GM19438 (cell line): ENCODE measurements at regions not wholly inside any gene's neighbourhood (a gene's known extent, or its start where the extent isn't known, plus 50 kb on each side); places are given as distances from the start of the nearest gene placed in this dataset.
"Not testable (repeated sequence)": the region's sequence is repeated elsewhere in the genome, so short reads cannot be mapped to it uniquely, and the experiment has no call there.

Experiments
- ATAC-seq: cut with Tn5 transposase; IDR thresholded peaks from one replicate; pipeline ENCODE4 v1.9.1; 2021; ENCODE audit warnings: low read depth; ENCODE audit not compliant: unreplicated experiment

DNA sequence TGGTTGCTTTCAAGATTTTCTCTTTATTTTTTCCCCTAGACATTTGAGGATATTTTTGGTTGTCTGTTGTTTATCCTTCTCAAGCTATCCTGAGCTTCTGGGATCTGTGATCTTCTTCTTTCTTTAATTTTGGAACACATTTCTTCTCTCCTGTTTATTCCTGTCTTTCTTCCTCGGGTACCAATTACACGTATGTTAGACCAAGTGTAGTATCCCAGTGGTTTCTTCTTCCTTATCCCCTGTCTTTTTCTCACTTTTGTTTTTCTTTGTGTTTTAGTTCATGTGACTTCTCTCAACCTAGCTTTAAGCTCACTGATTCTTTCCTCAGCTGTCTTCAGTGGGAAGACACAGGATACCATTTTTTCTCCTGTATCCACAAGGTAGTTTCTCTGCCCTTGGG is 120.0 kb downstream of the GALR1 start:
- no peak for ATAC-seq

DNA sequence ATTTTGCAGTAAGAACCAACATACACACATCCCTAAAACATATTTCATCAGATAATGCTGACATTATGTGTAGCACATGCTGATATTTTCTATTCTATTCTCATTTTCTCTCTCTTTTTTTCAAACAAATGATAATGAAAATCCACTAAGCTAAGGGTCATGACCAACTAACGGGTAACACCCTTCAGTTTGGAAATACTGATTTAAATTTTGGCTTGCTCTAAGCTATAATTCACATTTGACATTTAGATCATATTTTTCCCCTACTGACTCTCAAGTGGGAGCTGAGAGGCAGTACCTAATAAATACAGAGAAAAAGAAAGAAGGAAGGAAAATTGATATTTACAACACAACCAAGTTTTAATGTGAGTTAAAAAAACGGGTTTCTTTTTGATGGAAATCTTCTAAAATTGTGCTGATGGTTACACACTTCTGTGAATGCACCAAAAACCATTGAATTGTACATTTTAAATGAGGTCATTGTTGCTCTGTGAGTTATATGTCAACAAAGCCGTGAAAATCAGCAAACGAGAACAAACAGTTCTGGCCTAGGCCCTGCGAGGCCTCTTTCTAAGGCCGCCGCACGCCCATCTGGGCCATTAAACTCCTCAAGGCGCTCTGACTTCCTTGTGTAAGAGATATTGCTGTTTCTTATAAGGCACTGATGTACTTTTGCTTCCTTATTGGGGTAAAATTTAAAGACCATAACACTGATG is 124.2 kb downstream of the GALR1 start:
- ATAC-seq = no peak

DNA sequence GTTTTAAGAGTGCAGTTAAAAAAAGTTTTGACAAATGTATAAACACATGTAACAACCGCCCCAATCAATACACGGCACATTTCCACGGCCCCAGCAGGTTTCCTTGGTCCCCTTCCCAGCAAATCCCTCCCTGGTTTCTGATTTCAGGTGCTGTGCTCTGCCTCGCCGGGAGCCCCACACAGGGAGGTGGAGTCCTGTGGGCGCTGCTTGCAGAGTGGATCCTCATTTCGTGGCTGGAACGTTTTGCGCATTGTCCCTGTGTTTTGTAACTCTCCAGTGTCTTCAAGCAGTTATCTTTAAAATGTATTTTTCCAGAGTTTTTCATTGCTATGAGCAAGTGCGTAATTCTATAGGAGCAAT is 124.8 kb downstream of the GALR1 start:
- ATAC-seq = no peak

DNA sequence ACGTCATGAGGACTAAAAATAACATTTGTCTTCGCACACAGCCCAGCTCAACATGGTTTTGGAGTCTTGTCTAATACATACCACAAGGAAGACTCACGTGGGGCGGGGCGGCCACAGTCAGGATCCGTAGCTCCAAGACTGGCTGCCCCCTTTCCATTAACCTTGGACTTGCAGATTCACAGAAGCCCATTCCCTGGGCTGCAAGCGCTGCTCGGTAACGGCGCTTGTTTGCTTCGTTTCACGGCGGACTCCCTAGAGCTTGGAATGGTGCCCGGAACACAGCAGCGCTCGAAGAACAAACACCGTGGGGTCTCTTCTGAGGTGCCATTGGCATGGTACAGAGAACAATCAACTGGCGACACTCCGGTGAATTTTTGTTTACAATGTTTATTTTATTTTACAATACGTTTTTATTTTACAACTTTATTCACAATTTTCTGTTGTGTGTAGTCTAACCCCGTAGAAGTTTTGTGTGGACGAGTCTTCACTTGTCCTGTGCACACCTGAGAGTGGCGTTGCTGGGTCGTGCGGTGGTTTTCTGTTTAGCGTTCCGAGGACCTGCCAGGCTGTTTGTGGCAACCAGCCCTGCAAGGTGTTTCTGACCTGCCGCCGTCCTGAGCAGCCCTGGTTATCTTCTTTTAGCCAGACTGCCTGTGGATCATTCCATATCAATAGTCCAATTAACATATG is 126.5 kb downstream of the GALR1 start:
- no peak for ATAC-seq

DNA sequence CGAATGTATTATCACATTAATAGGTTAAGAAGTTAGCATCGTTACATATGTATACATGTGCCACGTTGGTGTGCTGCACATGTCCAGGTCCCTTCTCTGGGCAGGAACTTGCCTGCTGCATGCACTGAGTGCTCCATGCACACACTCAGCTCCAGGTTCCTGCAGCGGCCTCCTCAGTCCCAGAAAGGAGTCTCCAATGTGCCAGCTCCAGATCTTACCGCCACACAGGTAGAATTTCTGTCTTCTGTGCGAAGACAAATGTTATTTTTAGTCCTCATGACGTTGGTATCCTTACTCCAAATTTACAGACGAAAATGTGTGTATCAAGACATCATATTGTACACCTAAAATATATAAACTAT is 127.1 kb downstream of the GALR1 start:
- no peak for ATAC-seq

DNA sequence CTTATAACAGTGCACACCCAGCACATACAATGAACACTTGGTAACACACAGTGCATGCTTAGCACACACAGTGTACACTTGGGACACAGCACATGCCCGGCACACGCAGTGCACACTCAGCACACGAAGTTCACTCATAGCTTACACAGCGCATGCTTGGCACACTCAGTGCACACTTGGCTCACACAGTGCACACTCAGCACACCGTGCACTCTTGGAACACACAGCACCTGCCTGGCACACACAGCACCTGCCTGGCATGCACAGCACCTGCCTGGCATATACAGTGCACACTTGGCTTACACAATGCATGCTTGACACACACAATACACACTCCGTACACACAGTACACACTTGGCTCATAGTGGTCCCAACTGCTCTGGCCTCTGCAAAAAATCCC is 128.2 kb downstream of the GALR1 start:
- no peak for ATAC-seq

DNA sequence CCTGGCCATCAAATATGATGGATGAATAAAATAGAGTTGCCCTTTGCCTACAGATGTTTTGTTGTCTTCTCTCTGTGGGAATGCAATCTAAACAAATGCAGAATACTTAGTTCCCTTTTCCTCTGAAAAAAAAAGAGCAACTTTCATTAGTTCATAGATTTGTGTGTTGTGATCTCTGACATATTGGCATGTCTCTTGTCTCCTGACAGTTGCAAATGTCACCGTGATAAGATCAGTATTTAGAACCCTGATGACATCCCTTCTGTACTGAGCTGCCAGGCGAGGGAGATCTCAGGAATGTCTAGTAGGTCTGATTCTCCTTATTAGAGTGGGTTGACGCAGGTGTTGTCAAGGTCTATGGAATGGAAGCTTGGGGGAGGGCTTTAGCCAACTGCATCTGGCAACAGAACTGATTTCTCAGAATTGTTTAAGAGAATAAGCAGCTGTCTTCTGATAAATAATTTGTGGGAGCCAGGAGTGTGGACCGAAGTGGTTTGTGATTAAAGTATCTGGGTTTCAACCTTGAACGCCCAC is 130.4 kb downstream of the GALR1 start:
- no peak for ATAC-seq

DNA sequence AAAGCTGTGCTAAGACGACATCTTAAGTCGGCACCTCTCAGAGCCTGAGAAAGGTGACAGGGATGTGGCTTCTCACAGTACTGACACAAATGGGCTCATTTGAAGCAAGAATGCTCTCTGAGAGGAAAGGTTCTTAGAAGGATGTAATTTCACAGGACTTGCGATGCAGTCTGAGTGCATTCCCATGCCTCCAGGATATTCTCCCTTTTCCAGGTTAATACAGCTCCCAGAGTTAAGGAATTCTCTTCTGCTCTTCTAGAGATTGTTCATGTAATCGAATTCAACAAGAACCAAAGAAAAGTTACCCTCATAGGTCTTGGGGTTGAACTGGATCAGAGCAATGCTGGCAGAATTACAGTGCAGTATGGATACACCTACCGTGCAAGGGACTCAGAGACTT is 131.0 kb downstream of the GALR1 start:
- no peak for ATAC-seq

DNA sequence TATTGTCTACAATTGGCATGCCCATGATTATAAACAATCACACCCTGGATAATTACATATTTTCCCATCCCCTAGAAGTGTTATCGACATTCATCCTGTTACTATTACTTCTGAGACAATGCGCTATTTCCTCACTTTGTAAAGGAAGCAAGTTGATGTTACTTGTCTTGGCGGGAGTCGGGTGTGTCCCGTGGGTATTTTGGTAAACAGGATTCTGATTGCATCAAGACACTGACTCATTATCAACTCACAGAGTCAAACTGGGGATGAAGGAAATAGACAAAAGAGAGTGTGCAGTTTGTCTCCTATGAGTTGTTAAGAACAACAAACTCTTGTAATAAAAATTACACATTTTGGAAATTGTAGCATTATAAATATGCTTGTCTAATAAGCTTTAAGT is 142.7 kb downstream of the GALR1 start:
- ATAC-seq = no peak

DNA sequence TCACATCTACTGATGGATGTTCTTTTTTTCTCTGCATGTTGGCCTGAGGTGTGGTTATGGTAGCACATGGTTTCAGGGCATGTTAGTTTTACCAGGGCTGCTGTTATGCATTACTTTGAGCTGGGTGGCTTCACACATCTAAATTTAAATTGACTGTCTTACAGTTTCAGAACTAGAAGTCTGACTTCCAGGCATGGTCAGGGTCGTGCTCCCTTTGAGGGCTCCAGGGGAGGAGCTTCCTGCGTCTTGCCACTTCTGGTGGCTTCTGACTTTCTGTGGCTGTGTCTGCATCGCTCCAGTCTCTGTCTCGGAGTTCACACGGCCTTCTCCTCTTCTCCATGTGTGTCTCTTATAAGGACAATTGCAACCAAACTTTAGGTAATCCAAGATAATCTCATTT is 143.9 kb downstream of the GALR1 start:
- no peak for ATAC-seq

DNA sequence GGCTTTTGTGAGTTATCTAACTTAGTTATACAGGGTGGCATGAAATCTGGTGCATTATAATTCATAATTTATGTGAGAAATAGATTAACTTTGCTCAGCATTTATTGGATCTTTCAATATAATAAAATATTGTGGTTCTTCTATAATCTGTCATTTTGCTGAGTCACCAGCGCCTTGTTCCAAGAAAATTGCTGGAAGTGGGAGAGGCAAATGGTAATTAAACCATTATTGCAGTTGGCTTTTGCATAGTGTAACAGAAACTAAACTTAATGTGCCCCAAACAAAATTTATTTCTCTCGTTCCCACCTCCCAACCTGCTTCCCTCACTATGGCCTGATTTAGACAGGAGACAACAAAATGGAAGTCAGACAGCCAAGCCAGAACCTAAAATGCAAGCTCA is 146.3 kb downstream of the GALR1 start:
- no peak for ATAC-seq

DNA sequence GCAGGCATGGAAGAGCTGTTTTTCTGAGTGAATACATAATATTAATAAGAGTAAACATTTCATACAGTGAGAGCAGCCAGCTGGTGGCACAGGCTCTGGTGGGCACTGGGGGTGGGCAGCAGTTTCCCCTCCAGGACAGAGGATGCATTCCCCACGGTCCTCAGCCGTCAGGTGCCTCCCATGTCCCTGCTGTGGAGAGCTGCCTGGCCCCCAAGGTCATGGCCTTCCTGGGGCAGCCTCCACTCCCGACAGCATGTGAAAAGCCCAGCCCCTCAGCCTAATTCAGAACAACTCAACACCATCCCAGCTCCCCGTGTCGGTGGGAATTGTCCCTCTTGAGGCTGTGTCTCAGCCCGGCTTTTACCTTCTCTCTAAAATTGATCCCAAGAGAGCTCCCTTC is 147.4 kb downstream of the GALR1 start:
- no peak for ATAC-seq

DNA sequence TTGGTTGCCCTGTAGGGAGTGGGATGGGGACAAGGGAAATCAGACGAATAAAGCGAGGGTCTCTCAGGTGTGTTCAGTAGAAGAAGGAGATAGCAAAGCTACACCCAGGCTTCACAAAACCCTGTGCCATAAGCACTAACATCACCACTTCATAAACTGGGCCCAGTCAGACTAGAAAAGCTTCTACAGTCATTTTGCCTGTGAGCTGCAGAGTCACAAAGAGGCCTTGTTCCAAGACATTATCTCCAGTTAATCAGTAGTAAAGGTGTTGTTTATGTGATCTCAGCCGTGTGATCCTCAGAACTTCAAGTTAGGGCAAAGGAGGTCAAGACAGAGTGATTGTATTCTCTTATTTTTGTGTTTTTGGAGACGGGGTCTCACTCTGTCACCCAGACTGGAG is 148.0 kb downstream of the GALR1 start:
- no peak for ATAC-seq

DNA sequence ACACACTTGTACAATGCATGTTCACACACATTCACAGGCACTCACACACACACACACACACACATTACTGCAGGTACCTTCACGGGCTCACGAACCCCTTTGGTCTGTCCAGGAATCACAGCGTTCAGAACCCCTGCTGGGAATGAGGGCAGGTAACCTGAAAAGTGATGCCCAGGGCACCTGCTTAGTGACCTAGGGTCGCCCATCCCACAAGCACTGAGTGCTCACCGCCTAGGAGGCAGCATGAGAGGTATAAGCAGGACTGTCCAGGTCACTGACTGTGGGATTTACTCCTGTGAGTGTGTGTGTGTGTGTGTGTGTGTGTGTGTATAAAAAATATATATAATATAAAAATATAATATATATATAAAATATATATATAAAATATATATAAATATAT is 150.9 kb downstream of the GALR1 start:
- ATAC-seq = no peak

DNA sequence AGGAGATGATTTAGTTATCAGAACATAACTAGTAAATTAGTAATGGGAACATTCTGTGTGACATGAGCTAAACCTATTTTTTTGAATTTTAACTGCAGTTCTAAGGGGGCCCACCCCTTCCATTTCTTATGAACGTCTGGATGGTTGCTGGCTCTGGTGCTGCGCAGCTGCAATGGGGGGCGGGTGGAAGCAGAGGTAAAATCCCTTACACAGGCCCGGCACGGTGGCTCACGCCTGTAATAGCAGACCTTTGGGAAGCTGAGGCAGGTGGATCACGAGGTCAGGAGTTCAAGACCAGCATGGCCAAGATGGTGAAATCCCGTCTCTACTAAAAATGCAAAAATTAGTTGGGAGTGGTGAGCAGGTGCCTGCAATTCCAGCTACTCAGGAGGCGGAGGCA is 151.5 kb downstream of the GALR1 start:
- ATAC-seq = no peak

DNA sequence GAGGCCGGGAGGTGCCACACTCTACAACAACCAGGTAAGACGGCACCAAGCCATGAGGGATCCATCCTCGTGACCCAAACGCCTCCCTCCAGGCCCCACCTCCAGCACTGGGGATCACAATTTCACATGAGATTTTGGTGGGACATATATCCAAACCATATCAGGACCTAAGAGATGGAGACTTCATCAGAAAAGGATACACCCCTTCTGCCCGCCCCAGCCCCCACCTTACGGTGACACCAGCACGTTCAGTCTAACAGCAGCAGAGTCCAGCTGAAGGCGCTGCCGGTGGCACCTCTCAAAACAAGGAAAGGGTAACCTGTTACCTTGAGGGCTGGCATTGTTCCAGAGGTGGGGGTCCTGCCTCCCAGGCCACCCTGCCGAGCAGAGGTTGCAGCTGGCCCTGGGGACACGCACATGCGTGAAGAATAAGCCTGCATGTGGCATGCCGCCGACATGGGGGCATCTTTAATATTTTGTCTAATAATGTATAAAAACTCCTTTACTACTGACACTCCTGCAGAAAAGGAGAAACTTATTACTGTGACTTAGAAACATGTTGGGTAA is 154.4 kb downstream of the GALR1 start:
- no peak for ATAC-seq

DNA sequence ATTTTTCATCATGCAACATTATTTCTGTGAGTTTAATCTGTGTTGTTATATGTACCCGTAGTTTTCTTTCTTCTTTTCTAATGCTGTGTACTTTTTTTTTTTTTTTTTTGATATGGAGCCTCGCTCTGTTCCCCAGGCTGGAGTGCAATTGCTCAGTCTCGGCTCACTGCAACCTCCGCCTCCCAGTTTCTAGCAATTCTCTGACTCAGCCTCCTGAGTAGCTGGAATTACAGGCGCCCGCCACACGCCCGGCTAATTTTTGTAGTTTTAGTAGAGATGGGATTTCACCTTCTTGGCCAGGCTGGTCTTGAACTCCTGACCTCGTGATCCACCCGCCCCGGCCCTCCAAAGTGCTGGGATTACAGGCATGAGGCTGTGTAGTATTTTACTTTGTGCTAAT is 155.4 kb downstream of the GALR1 start:
- no peak for ATAC-seq

DNA sequence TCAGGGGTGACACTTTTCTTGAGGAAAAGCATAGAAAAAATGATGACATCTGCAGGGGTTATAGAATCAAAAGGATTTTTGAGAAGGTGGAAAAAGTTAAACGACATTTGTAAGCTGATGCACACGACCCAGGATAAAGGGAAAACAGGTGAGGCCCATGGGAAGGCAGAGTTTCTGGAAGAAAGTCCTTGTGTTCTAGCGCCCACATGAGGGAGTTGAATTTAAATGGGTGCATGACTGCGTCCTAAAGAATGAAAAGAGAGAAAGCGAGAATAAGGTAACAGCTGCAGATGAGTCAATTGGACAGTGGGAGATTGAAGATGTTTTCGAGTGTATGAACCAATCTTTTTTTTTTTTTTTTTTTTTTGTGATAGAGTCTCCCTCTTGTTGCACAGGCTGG is 158.1 kb downstream of the GALR1 start:
- ATAC-seq = no peak

DNA sequence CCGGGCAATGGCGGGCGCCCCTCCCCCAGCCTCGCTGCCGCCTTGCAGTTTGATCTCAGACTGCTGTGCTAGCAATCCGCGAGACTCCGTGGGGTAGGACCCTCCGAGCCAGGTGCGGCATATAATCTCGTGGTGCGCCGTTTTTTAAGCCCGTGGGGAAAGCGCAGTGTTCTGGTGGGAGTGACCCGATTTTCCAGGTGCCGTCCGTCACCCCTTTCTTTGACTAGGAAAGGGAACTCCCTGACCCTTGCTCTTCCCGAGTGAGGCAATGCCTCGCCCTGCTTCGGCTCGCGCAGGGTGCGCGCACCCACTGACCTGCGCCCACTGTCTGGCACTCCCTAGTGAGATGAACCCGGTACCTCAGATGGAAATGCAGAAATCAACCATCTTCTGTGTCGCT is 171.9 kb downstream of the GALR1 start:
- not testable (repeated sequence) for ATAC-seq

DNA sequence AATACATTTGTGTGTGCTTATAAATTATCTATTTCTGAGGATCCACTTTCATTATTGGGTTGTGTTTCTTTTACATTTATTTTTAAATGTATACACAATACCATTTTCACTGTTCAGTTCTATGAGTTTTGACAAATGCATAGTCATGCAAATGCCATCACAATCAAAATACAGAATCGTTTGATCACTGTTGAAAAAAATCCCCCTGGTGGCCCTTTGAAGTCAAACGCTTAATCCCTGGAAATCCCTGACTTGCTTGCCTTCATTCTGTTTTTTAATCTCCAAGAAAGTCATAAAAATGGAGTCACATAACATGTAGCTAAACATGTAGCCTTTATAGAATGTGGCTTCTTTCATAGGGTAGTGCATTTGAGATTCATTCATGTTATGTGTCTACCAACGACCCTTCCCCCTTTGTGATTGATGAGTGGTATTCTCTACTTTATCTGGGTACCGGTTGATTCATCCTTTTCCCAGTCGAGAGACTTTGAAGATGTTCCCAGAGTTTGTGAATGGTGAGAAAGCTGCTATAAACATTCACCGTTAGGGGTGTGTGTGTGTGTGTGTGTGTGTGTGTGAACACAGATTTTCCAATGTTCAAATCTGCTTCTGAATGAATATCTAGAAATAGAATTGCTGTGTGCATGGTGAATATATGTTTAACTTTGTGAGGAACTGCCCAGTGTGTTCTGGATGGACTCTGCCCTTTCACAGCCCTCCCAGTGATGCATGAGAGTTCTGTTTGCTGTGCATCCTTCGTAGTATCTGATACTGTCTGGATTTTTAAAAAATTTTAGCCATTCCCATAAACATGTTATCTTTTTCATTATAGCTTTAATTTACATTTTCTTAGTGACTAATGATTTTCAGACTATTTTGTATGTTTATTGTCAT is 173.6 kb downstream of the GALR1 start:
- ATAC-seq = no peak

DNA sequence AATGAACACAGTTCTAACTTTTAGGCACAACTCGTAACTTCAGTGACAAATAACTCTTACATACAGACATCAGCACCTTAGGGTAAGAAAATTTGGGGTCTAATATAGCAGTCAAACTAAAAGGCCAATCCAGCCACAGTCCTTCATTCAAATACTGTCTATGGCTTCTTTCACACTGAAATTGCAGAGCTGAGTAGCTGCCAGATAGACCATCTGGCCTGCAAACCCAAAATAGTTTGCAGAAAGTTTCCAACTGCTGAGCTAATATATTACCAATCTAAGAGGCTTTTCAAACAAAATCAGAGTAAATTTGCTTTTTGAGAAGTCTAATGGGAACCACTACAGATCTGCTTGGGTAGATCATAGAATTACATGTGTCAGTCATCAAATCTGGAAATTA is 183.4 kb downstream of the GALR1 start:
- no peak for ATAC-seq
